Loucy (cell line): ENCODE measurements at regions not wholly inside any gene's neighbourhood (a gene's known extent, or its start where the extent isn't known, plus 50 kb on each side); places are given as distances from the start of the nearest gene placed in this dataset.

Experiments used
- H2AFZ ChIP-seq: fragments of 200-600 bp; sonication (generic); 2 replicates; pipeline ENCODE4 v1.6.0; 2016; ENCODE audit warnings: antibody characterized with exemption, mild to moderate bottlenecking, low read length, moderate library complexity
- H3F3A ChIP-seq: fragments of 200-600 bp; 2 replicates; pipeline ENCODE4 v1.6.0; 2016; ENCODE audit warnings: antibody characterized with exemption, low read depth, mild to moderate bottlenecking
- H3K27me3 ChIP-seq: fragments of 200-600 bp; sonication (generic); 2 replicates; pipeline ENCODE4 v1.6.1; 2014; ENCODE audit warnings: low read length, mild to moderate bottlenecking; ENCODE audit not compliant: insufficient read depth, poor library complexity, severe bottlenecking
- H3K36me3 ChIP-seq: fragments of 200-600 bp; sonication (generic); 2 replicates; pipeline ENCODE4 v1.6.1; 2016; ENCODE audit warnings: low read length; ENCODE audit not compliant: insufficient read depth
- H3K4me1 ChIP-seq: fragments of 200-600 bp; sonication (generic); 2 replicates; pipeline ENCODE4 v1.5.1; 2014; ENCODE audit warnings: low read length, mild to moderate bottlenecking; ENCODE audit not compliant: insufficient read depth, poor library complexity, severe bottlenecking
- H3K4me2 ChIP-seq: fragments of 200-600 bp; sonication (generic); 2 replicates; pipeline ENCODE4 v1.6.0; 2014; ENCODE audit warnings: antibody characterized with exemption, low read length, low read depth, mild to moderate bottlenecking; ENCODE audit not compliant: poor library complexity, severe bottlenecking
- H3K4me3 ChIP-seq: fragments of 200-600 bp; sonication (generic); 2 replicates; pipeline ENCODE4 v1.5.1; 2014; ENCODE audit warnings: low read length, mild to moderate bottlenecking, mixed read lengths; ENCODE audit not compliant: poor library complexity, severe bottlenecking
- H3K79me2 ChIP-seq: fragments of 200-600 bp; sonication (generic); 2 replicates; pipeline ENCODE4 v1.6.1; 2014; ENCODE audit warnings: low read length; ENCODE audit not compliant: insufficient read depth
- H3K9ac ChIP-seq: fragments of 200-600 bp; sonication (generic); 2 replicates; pipeline ENCODE4 v1.6.0; 2014; ENCODE audit warnings: mild to moderate bottlenecking, low read depth, low read length, moderate library complexity; ENCODE audit not compliant: poor library complexity, severe bottlenecking
- H3K9me2 ChIP-seq: fragments of 200-600 bp; sonication (generic); replicated peaks from 2 replicates; pipeline ENCODE4 v1.6.1; 2016; ENCODE audit warnings: low read depth, low read length, mixed read lengths
- H3K9me3 ChIP-seq: fragments of 200-600 bp; sonication (generic); 2 replicates; pipeline ENCODE4 v1.6.1; 2014; ENCODE audit warnings: mild to moderate bottlenecking, antibody characterized with exemption, low read length, low read depth; ENCODE audit not compliant: insufficient read depth
- H4K20me1 ChIP-seq: fragments of 200-600 bp; sonication (generic); 2 replicates; pipeline ENCODE4 v1.6.0; 2014; ENCODE audit warnings: antibody characterized with exemption, low read length, mild to moderate bottlenecking; ENCODE audit not compliant: insufficient read depth, poor library complexity, severe bottlenecking
- CTCF ChIP-seq: fragments of 200-600 bp; sonication (generic); conservative IDR thresholded peaks from 2 replicates; pipeline ENCODE4 v1.5.1; 2014; ENCODE audit warnings: mild to moderate bottlenecking, antibody characterized with exemption, low read length
- EZH2phosphoT487 ChIP-seq: fragments of 200-600 bp; IDR thresholded peaks from 2 replicates; pipeline ENCODE4 v1.6.1; 2018; ENCODE audit warnings: antibody characterized with exemption, mild to moderate bottlenecking, moderate library complexity, borderline replicate concordance

GRCh38 chrX:44071847-44072551 is 98.8 kb upstream of the NDP start:
- no peaks in the 10 kb centered on the region for H3K79me2 ChIP-seq
- TF ChIP-seq EZH2phosphoT487 (no peak), CTCF (no peak)
- no peaks in the 10 kb centered on the region for H3F3A ChIP-seq
- no peaks in the 10 kb centered on the region for H3K36me3 ChIP-seq
- H3K27me3 ChIP-seq, result no peaks in the 10 kb centered on the region
- H2AFZ ChIP-seq, result no peak overlapping the region
- H3K9ac ChIP-seq, result no peak overlapping the region
- H3K4me2 ChIP-seq, result no peak overlapping the region
- H3K9me3 ChIP-seq, result no peaks in the 10 kb centered on the region
- H3K4me1 ChIP-seq, result no peaks in the 10 kb centered on the region
- H3K9me2 ChIP-seq, result no peaks in the 10 kb centered on the region
- no peaks in the 10 kb centered on the region for H4K20me1 ChIP-seq
- no peak overlapping the region for H3K4me3 ChIP-seq

- Histone ChIP-seq H3K4me2 (no peak overlapping the region), H3K79me2 (no peaks in the 10 kb centered on the region), H2AFZ (no peak overlapping the region), H3K9me3 (no peaks in the 10 kb centered on the region), H3K36me3 (no peaks in the 10 kb centered on the region), H3K9me2 (no peaks in the 10 kb centered on the region), H3K9ac (no peak overlapping the region), H3K4me3 (no peak overlapping the region), H3K4me1 (no peaks in the 10 kb centered on the region), H3K27me3 (no peaks in the 10 kb centered on the region), H4K20me1 (no peaks in the 10 kb centered on the region), H3F3A (no peaks in the 10 kb centered on the region)
- TF ChIP-seq EZH2phosphoT487, result no peak
- TF ChIP-seq CTCF, result no peak
Observed at GRCh38 chrX:44071070-44071645, 98.0 kb upstream of the NDP start.

- H2AFZ ChIP-seq, result no peak overlapping the region
Observed at GRCh38 chrX:44068043-44068442, 94.9 kb upstream of the NDP start.

More at GRCh38 chrX:44068043-44068442, 94.9 kb upstream of the NDP start:
- no peaks in the 10 kb centered on the region for H3K27me3 ChIP-seq
- no peak overlapping the region for H3K4me3 ChIP-seq
- TF ChIP-seq CTCF (no peak), EZH2phosphoT487 (no peak)
- H3K9ac ChIP-seq, result no peak overlapping the region
- no peaks in the 10 kb centered on the region for H3K36me3 ChIP-seq
- H3K9me2 ChIP-seq, result no peaks in the 10 kb centered on the region
- H4K20me1 ChIP-seq, result no peaks in the 10 kb centered on the region
- no peaks in the 10 kb centered on the region for H3K4me1 ChIP-seq
- H3K4me2 ChIP-seq, result no peak overlapping the region
- H3K9me3 ChIP-seq, result no peaks in the 10 kb centered on the region
- no peaks in the 10 kb centered on the region for H3F3A ChIP-seq
- no peaks in the 10 kb centered on the region for H3K79me2 ChIP-seq
